ENCODE measurements at regions not wholly inside any gene's neighbourhood (a gene's known extent, or its start where the extent isn't known, plus 50 kb on each side); places are given as distances from the start of the nearest gene placed in this dataset.
"Not testable (repeated sequence)": the region's sequence is repeated elsewhere in the genome, so short reads cannot be mapped to it uniquely, and the experiment has no call there.

DNA sequence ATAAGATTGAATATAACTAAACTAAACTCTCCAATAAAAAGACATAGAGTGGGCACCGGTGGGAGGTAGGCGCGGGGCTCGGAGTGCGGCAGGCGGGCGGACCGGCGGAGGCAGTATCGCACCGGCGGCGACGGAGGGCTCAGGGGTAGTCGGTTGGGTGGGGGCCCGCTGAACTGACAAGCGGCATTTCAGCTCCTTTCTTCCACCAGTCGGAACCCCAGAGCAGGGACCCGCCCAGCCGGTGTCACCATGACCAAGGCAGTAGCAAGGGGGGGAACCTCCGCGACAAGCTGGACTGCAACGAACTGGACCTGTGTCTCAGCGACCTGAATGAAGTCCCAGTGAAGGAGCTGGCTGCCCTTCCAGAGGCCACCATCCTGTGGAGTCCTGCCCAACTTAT lies 156.7 kb downstream of the HINT1 start:
- no peak for DNase-seq (ENCODE audit: low read depth in 4 of 4, low spot score in 2 of 4)

DNA sequence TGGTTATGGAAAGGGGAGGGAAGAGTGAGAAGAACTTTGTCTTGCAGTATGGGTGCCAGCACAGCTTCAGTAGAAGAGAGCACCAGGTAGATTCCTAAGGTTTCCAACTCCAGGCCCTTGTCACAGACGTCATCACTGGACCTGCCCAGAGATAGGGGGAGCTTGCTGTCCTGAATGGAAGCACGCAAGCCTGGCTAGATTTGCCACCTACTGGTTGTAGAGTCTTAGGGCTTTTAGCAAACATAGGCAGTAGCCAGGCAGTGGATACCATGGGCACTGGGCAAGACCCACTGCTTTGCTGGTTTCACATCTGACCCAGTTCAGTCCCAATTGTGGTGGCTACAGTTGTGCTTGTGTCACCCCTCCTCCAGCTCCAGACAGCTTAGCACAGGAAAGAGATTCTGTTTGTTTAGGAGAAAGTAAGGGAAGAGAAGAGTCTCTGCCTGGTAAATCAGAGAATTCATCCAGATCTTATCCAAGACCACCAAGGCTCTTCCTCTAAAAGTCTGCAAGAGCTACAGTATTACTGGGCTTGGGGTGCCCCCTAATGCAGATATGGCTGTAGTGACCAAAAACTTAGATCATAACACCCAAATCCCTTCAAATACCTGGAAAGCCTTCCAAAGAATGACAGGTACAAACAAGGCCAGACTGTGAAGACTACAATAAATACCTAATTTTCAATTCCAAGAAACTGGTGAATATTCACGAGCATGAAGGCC lies 158.9 kb downstream of the HINT1 start:
- DNase-seq (ENCODE audit: low read depth in 4 of 4, low spot score in 2 of 4) = no peak

DNA sequence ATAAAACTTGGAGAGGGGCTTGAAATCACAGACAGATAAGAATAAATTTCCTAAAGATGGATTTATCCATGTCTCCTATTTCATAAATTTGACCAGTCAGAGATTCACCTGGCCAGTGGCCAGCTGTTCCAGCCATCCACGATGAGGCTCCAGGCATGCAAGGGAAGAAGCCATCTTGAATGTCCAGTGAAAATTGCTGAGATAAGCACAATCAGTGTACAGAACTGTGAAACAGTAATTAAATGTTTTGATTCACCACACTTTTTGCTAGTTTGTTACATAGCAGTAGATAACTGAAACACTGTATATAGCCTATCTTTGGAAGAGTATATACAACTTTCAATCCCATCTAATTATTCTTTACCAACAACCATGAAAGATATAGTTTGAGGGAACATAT lies 163.5 kb downstream of the HINT1 start:
- DNase-seq (ENCODE audit: low read depth in 4 of 4, low spot score in 2 of 4) = no peak

DNA sequence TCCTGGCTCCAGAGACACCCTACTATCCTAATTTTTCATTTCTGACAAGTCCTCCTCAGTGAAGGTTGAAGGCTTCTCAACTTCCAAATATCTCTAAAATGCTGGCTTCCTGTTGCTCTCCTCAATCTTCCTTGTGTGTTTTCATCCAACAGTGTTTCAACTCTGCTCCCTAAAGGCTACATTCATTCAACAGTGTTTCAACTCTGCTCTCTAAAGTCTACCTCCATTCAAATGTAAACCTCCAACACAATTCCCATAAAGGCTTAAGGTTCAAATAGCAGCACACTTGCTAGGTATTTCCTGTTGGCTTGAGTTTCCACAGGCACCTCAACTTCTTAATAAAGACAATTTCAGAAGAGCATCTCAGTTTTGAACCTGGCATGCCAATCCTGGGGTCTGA lies 164.8 kb downstream of the HINT1 start:
- no peak for DNase-seq (ENCODE audit: low read depth in 4 of 4, low spot score in 2 of 4)

DNA sequence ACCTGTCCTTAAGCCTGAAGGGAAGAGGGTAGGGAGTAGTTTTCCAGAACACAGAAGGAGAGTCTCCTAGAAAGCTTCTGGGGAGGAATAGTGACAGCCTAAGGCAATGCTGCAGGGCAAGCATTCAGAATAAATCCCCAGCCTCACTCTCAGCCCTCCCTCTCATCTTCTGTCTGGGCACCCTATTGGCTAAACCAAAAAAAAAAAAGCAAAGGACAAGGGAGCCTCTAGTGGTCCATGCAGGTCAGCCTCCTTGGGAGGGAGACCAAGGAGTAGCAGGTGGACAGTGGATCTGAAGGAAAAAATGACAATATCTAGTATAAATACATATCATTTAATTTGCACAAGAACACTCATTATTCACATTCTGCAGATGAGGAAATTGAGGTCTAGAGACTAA lies 168.3 kb downstream of the HINT1 start:
- not testable (repeated sequence) for DNase-seq (ENCODE audit: low read depth in 4 of 4, low spot score in 2 of 4)

DNA sequence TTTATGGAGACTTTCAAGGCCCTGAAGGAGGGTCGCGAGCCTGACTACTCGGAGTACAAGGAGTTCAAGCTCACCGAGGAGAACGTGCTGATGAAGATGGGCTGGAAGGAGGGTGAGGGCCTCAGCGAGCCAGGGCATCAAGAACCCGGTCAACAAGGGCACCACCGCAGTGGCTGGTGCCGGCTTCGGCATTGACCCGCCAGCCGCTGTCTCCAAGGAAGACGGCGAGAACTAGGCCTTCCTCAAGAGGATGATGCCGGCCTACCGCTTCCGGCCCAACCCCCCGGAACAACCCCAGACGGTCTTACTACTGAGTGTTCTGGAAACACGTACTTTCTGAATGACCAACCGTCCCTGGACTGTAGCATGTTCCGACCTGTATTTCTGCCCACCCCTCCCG lies 169.2 kb downstream of the HINT1 start:
- DNase-seq (ENCODE audit: low read depth in 4 of 4, low spot score in 2 of 4) = no peak

DNA sequence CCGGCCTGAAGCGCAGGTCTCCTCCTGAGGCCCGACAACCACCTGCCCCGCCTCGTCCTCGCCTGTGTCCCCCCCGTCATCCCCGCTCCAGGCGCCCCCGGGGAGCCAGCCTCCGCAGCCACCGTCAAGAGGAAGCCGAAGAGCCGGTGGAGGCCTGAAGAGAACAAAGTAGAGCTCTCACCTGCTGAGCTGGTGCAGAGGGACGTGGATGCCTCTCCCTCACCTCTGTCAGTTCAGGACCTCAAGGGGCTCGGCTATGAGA lies 169.9 kb downstream of the HINT1 start:
- no peak for DNase-seq (ENCODE audit: low read depth in 4 of 4, low spot score in 2 of 4)

DNA sequence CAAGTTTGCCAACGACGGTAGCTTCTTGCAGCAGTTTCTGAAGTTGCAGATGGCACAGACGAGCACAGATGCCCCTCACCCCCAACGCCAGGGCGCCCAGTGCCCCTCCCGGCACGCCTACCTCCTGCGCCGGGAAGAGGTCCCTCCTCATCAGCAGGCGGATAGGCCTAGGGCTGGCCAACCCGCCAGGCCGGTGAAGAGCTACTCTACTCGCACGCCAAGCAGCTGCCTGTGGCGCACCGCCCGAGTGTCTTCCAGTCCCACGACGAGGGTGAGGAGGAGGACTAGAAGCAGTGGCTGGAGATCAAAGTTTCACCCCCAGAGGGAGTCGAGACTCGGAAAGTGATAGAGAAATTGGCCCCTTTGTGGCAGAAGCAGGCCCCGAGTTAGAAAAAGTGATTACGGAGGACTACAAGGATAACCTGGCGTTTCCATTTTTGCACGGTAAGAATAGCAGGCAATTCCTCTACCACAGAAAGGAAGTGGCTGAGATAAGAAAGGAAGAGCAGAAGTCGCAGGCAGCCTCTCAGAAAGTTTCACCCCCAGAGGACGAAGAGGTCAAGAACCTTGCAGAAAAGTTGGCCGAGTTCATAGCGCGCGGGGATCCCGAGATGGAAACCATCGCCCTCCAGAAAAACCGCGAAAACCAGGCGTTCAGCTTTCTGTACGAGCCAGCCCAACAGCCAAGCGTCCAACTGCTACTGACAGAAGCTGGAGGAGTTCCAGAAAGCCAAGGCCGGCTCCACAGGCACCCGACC lies 170.4 kb downstream of the HINT1 start:
- no peak for DNase-seq (ENCODE audit: low read depth in 4 of 4, low spot score in 2 of 4)

DNA sequence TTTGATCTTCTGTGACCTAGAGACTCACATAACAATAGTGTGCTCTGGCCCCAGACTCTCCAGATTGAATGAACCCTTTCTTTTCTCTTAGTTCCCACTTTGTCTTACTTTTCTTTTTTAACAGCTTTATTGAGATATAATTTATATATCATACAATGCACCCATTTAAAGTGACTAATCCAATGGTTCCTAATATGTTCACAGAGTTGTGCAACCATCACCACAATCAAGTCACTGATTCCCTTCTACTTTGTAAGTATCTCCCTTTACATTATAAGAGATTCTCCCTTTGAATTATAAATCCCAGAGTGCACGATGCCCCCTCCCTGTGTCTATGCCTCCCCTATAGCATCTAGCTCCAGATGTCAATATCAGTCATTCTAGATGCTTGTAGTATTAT lies 172.4 kb downstream of the HINT1 start:
- no peak for DNase-seq (ENCODE audit: low read depth in 4 of 4, low spot score in 2 of 4)

DNA sequence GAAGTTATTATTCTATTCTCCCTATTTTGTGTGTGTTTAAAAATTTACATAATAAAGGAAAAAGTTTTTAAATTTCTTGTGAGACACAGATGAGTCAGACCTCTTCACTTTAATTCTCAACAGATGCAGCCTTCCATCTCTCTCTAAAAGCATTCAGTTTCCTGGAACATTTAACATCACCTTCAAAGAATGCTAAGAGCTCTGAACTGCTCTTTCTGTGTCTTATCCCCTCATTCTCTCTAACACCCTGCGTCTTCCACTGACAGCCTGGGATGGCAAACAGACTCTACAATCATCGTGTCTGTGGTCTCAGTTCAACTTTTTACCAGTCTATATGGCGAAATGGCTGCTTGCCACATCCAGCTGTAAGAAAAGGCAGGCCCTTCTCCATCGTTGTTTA lies 173.0 kb downstream of the HINT1 start:
- no peak for DNase-seq (ENCODE audit: low read depth in 4 of 4, low spot score in 2 of 4)

DNA sequence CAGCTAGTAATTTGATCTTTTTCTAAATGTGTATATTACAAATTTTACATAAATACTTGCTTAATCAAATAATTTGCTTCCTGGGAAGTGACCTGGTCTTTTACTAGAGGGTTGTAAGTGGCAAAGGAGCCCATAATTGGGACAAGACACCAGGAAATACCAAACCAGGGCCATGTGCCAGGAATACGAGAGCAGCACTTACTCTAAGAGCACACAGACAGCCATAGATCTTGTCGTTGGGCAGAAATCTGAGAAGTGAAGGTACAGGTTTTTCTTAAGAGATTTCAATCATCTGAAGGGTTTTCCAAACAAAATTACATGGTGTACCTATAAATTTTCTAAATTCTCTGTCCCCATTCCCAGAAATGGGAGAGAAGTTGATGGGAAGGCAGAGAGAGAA lies 179.3 kb downstream of the HINT1 start:
- peak in 1 of 4 donors; percentile 6 for DNase-seq (ENCODE audit: low read depth in 4 of 4, low spot score in 2 of 4)

DNA sequence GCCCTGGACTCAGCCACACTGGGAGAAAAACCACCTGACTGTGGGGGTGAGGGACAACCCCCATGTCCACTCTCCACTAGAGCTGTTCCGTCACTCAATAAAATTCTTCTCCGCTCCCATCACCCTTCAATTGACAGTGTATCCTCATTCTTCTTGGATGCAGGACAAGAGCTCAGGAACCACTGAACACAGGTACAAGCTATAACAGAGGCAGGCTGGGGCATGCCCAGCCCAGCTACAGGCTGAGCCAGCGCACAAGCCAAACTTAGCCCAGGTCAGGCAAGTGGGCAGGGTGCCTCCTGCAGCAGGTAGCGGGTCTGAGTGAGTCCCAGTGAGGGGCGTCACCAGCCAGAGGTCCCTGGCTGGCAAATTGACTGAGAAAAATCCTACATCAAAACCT lies 183.4 kb downstream of the HINT1 start:
- DNase-seq (ENCODE audit: low read depth in 4 of 4, low spot score in 2 of 4) = no peak

DNA sequence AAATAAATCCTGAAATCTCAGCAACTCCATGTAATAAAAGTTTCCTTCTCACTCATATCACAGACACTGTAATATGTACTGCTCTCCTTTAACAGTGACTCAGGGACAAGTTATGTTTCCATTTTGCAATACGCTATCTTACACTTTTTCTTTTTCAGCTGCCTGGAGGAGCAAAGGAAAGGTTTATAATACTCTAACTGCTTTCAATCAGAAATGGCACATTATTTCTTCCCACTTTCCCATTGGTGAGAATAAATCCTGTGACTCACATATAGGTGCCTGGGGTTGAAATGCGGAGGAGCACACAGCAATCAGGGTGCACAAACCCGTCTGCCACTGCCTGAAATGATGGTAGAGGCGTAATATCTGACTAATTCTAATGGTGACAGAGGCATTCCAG lies 186.6 kb downstream of the HINT1 start:
- no peak for DNase-seq (ENCODE audit: low read depth in 4 of 4, low spot score in 2 of 4)

DNA sequence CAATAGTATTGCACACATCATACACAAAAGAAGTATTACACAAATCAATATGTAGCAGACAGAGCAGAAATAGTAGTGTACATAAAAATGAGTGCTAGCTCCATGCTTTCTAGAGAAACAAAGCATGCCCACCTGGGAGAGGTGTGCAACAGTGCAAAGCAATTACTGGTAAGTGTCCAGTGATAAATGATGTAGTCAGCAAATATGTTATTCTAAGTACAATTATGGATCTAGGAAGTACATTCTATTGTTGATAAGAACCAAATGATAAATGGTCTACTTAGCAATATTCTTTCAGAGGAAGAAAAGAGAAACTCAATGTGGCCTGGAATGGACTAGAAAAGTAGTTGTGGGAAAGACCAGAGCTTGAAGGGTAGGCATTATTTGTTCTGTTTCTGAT lies 188.6 kb downstream of the HINT1 start:
- DNase-seq (ENCODE audit: low read depth in 4 of 4, low spot score in 2 of 4) = no peak

DNA sequence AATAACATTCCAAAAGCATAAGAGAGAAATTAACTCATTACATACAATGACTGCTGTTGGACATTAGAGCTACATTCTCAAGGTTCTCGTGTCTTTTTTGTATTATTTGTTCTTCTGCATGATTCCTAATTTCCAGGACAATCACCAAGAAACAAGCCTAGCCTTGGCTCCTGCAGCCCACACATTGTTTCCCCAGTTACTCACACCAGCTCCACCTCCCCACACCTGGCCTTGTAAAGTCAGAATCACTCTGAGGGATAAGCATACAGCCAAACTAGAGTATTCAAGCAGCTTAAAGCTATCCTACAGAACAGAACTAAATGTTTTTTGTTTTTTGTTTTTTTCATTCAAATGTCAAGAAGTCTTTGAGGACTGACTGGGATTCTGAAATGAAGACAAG lies 189.2 kb downstream of the HINT1 start:
- no peak for DNase-seq (ENCODE audit: low read depth in 4 of 4, low spot score in 2 of 4)

DNA sequence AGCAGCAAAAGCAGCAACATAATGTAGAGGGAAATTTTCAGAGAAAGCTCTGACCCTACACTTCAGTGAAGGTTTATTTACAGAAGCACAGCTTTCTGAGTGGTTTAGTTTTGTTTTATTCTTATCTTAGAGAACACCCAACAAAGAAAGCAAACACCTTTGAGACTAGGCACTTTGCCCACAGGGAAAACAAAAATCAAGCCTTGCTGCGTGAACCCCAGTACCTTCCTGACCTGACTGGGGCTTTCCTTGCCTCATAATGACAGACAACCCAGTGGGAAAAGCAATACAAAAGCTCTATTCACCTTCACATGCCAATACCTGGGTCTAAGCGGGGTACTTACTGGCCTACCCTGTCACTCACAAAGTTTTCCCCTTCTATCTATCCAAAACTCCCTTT lies 189.8 kb downstream of the HINT1 start:
- no peak for DNase-seq (ENCODE audit: low read depth in 4 of 4, low spot score in 2 of 4)

DNA sequence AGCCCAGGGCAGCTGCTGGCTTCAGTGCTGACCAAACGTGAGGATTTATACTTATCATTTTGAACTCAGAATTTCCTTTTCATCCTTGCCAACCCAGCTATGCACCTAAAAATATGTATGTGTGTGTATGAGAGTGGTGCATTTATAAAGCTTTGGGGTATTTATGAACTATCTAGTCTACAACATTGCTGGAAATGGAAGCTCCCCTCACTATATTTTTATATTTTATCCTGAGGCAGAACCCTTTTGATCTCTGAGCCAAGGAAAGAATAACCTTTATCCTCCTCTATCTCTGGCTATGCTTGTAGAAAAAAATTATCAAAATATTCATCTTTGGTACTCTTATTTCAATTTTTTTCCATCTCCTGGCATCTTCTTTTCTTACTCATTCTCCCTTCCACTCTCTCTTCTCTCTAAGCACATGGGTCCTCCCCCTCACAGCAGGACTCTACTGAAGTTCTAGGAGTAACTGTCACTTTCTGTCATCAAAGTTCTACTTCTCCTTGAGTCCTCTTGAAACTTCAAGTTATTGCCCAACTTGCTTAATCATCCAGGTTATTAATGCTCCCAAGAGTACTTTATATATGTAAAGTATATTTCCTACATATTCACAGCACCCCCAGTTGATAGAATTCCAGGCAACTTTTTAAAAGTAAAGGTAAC lies 190.9 kb downstream of the HINT1 start:
- DNase-seq (ENCODE audit: low read depth in 4 of 4, low spot score in 2 of 4) = no peak

DNA sequence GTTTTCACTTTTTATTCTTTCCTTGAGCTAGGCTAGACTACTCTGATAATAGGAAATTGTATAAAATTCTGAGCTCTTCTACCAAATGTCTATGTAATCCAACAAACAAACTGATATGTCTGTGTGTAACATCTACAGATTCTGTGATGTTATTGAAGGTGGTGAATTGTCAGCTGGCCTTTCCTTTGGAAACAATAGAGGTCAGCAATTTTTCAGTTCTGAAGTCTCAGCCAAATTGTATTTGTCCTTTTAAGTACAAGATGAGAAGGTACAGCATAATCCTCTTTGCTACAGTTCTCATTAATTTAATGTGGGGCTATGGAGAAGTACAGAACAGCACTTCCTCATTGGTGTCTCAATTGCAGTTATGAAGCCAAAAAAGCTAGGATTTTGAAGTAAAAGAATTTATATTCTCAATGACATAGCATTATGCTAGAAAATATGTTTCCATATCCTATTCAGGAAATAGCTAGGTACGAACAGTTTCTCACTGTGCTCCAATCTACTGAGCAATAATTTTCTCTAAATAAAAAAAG lies 198.0 kb downstream of the HINT1 start:
- no peak for DNase-seq (ENCODE audit: low read depth in 4 of 4, low spot score in 2 of 4)

DNA sequence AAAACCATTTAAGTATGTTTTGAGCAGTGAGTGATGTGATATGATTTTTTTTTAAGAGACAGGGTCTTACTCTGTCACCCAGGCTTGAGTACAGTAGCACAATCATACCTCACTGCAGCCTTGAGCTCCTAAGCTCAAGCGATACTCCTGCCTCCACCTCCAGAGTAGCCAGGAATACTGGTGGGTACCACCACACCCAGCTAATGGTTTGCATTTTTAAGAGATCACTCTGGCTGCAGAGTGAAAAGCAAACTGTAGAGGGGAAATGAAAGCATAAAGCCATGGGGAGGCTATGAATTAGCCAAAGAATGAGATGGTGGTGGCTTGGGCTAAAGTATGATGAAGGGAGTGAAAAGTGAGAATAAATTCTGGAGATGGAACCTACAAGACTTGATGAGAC lies 199.1 kb downstream of the HINT1 start:
- no peak for DNase-seq (ENCODE audit: low read depth in 4 of 4, low spot score in 2 of 4)

DNA sequence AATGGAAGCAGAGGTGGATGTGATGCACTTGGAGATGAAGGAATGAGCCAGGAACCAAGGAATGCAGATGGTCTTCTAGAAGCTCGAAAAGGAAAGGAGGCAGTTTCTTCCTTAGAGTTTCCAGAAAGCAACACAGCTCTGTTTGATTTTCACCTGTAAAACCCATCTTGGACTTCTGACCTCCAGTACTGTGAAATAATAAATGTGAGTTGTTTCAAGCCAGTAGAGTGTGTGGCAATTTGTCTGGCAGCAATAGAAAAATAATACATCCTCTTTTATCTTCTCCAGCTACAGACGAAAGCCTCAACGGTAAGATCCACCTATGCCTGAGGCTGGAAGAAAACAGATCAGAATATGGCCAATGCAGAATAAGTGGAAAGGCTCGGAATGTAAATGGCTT lies 199.7 kb downstream of the HINT1 start:
- no peak for DNase-seq (ENCODE audit: low read depth in 4 of 4, low spot score in 2 of 4)

DNA sequence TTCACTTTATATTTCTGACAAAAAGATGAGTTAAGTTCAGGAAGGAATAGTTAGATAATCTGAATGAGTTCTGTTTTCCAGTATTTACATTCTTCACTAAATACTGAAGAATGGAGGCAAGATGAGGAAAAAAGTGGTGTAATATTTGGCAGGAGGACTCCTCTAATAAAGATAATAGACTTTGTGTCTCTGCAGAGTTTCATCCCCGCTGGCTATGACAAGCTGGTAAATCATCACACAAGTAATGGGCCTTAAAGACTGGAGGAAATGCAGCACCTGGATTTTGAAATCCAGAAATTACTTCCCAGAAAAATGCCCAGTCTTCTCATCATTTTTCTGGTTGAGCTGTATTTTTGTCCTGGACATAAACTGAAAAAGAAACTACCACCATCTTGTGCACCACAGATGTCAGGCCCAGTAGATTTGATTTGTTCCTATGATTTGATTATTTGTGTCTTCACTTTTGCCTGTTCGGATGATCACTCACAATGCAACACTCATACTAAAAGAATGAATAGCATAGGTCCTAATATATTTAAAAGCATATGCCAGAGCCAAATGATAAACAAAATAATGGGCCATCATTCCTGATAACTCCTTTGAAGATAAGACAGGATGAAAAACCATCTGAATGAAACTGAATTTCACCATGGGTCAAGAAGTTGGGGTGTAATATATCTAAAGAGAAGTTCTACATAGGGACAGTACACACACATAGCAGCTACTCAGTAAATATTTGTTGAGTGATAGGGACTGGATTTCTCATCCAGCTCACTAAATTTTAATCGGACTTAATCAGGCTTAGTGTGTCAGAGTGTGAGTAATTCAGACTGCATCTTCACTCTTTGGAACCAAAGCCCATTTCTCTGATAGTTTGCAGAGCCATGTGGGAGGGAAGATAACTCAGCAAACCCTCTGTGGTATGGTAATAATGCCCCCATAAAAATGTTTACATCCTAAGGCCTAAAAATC lies 200.5 kb downstream of the HINT1 start:
- no peak for DNase-seq (ENCODE audit: low read depth in 4 of 4, low spot score in 2 of 4)

Data from left renal cortex interstitium (tissue), 4 donors.